ENCODE measurements at regions not wholly inside any gene's neighbourhood (a gene's known extent, or its start where the extent isn't known, plus 50 kb on each side); places are given as distances from the start of the nearest gene placed in this dataset.

GRCh38 chr7:55642266-55642665 lies 70.0 kb upstream of the VOPP1 start (continued):
- TF ChIP-seq, protein P1, sequence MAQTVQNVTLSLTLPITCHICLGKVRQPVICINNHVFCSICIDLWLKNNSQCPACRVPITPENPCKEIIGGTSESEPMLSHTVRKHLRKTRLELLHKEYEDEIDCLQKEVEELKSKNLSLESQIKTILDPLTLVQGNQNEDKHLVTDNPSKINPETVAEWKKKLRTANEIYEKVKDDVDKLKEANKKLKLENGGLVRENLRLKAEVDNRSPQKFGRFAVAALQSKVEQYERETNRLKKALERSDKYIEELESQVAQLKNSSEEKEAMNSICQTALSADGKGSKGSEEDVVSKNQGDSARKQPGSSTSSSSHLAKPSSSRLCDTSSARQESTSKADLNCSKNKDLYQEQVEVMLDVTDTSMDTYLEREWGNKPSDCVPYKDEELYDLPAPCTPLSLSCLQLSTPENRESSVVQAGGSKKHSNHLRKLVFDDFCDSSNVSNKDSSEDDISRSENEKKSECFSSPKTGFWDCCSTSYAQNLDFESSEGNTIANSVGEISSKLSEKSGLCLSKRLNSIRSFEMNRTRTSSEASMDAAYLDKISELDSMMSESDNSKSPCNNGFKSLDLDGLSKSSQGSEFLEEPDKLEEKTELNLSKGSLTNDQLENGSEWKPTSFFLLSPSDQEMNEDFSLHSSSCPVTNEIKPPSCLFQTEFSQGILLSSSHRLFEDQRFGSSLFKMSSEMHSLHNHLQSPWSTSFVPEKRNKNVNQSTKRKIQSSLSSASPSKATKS (CRISPR knock-in tag; IDR thresholded peaks at IDR 0.05): no peak
- TF ChIP-seq KAT8 (CRISPR knock-in tag; IDR thresholded peaks at IDR 0.05) (no peak), ZNF660 (CRISPR knock-in tag; IDR thresholded peaks at IDR 0.05; ENCODE audit: borderline replicate concordance, low read depth) (no peak)

DNA sequence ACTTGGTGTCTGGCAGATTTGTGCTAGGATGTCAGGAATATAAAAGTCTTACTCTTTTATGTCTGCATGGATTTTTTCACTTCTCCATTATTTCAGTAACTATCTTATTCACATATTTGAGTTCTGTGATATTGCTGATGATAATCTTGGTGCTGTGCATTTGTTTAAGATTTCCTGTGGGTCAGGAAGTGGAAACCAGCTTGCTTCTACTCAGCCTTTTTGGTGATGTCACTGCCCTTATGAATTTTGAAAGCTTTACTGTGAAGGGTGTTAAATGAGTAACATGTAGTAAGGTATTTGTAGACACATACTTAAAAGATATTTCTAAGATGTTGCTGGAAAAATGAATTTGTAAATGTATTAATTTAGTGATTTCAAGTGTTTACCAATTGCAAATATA lies 69.5 kb upstream of the VOPP1 start:
- POLR2A ChIA-PET: no interaction called here
- H3K9me3 ChIP-seq (ENCODE audit: low read length): peaks cover 4% of the 10 kb centered on the region; the same call in 1 of the 2 replicates
- no peak for ATAC-seq
- no peak for TF ChIP-seq ZNF552 (CRISPR knock-in tag; IDR thresholded peaks at IDR 0.05; ENCODE audit: borderline replicate concordance)
- TF ChIP-seq KDM2A (CRISPR knock-in tag; IDR thresholded peaks at IDR 0.05; ENCODE audit: borderline replicate concordance, low read depth): no peak
- TF ChIP-seq ZNF460 (CRISPR knock-in tag; IDR thresholded peaks at IDR 0.05; ENCODE audit: borderline replicate concordance): no peak
- TF ChIP-seq ZNF879 (CRISPR knock-in tag; IDR thresholded peaks at IDR 0.05): no peak
- TF ChIP-seq EZH2 (conservative IDR thresholded peaks at IDR 0.05; ENCODE audit: low read depth, low read length): no peak
- no peak for TF ChIP-seq ZNF652 (CRISPR knock-in tag; IDR thresholded peaks at IDR 0.05; ENCODE audit: borderline replicate concordance, low read depth)
- TF ChIP-seq RXRA (CRISPR knock-in tag; IDR thresholded peaks at IDR 0.05): no peak
- TF ChIP-seq ZNF253 (CRISPR knock-in tag; IDR thresholded peaks at IDR 0.05; ENCODE audit: borderline replicate concordance): no peak
- TF ChIP-seq, protein P2, sequence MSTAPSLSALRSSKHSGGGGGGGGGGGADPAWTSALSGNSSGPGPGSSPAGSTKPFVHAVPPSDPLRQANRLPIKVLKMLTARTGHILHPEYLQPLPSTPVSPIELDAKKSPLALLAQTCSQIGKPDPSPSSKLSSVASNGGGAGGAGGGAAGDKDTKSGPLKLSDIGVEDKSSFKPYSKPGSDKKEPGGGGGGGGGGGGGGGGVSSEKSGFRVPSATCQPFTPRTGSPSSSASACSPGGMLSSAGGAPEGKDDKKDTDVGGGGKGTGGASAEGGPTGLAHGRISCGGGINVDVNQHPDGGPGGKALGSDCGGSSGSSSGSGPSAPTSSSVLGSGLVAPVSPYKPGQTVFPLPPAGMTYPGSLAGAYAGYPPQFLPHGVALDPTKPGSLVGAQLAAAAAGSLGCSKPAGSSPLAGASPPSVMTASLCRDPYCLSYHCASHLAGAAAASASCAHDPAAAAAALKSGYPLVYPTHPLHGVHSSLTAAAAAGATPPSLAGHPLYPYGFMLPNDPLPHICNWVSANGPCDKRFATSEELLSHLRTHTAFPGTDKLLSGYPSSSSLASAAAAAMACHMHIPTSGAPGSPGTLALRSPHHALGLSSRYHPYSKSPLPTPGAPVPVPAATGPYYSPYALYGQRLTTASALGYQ (CRISPR knock-in tag; IDR thresholded peaks at IDR 0.05): no peak
- TF ChIP-seq YEATS2 (CRISPR knock-in tag; IDR thresholded peaks at IDR 0.05; ENCODE audit: borderline replicate concordance): no peak
- TF ChIP-seq, protein P3, sequence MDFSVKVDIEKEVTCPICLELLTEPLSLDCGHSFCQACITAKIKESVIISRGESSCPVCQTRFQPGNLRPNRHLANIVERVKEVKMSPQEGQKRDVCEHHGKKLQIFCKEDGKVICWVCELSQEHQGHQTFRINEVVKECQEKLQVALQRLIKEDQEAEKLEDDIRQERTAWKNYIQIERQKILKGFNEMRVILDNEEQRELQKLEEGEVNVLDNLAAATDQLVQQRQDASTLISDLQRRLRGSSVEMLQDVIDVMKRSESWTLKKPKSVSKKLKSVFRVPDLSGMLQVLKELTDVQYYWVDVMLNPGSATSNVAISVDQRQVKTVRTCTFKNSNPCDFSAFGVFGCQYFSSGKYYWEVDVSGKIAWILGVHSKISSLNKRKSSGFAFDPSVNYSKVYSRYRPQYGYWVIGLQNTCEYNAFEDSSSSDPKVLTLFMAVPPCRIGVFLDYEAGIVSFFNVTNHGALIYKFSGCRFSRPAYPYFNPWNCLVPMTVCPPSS (IDR thresholded peaks at IDR 0.05): no peak
- TF ChIP-seq ZNF564 (CRISPR knock-in tag; IDR thresholded peaks at IDR 0.05): no peak
- TF ChIP-seq, protein P4, sequence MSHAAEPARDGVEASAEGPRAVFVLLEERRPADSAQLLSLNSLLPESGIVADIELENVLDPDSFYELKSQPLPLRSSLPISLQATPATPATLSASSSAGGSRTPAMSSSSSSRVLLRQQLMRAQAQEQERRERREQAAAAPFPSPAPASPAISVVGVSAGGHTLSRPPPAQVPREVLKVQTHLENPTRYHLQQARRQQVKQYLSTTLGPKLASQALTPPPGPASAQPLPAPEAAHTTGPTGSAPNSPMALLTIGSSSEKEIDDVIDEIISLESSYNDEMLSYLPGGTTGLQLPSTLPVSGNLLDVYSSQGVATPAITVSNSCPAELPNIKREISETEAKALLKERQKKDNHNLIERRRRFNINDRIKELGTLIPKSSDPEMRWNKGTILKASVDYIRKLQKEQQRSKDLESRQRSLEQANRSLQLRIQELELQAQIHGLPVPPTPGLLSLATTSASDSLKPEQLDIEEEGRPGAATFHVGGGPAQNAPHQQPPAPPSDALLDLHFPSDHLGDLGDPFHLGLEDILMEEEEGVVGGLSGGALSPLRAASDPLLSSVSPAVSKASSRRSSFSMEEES (CRISPR knock-in tag; IDR thresholded peaks at IDR 0.05): no peak
- TF ChIP-seq ZBTB38 (CRISPR knock-in tag; IDR thresholded peaks at IDR 0.05): no peak
- no peak for TF ChIP-seq WIZ (CRISPR knock-in tag; IDR thresholded peaks at IDR 0.05)
- no peak for TF ChIP-seq SP2 (CRISPR knock-in tag; IDR thresholded peaks at IDR 0.05)

More for the DNA sequence above, 69.5 kb upstream of the VOPP1 start:
- H3K79me2 ChIP-seq (ENCODE audit: insufficient read depth, low read length): no peaks in the 10 kb centered on the region
- no peaks in the 10 kb centered on the region for H3K4me1 ChIP-seq (ENCODE audit: insufficient read depth, low read length)
- FAIRE-seq: no peak
- no peaks in the 10 kb centered on the region for H3K36me3 ChIP-seq (replicated peaks in 1 of 2; ENCODE audit: control insufficient read depth in 1 of 2, insufficient read depth in 2 of 2, low read length in 2 of 2)
- no peak for DNase-seq (ENCODE audit: low spot score)
- no peak overlapping the region for H2AFZ ChIP-seq (ENCODE audit: low read length)
- H4K20me1 ChIP-seq (ENCODE audit: insufficient read depth, low read length): no peaks in the 10 kb centered on the region
- BruUV-seq (replicated peaks): no TSS peak
- CTCF ChIA-PET (ENCODE audit: low intra/inter-chr PET ratio, low total read pairs): interaction anchor here (0.7 to 2.0 kb wide), 4 partner anchors 81 to 451 kb away, joined by 3 to 8 read pairs (median 6); partner anchors contain the start of genes NIPSNAP2 and PHKG1
- no peak overlapping the region for H3K4me2 ChIP-seq (ENCODE audit: low read depth, low read length)
- intact Hi-C loops (cut with micrococcal nuclease; ENCODE audit: unreplicated experiment): loop anchor here (1.0 to 2.0 kb wide), 4 partner anchors 81 to 451 kb away; partner anchors contain the start of gene NIPSNAP2
- no peak overlapping the region for H3K9ac ChIP-seq (ENCODE audit: insufficient read depth, low read depth, low read length)
- H3K27ac ChIP-seq (ENCODE audit: extremely low read length, insufficient read depth, low read length): no peak overlapping the region
- H3K4me3 ChIP-seq (replicated peaks in 1 of 3; ENCODE audit: insufficient read depth in 1 of 3, low read depth in 2 of 3, low read length in 3 of 3): no peak overlapping the region
- in situ Hi-C loops (cut with HindIII; ENCODE audit: extremely low pct_ligation_motif_present, low pct_unique_long_range_greater_than_20kb): loop anchor here (10.0 to 25.0 kb wide), 3 partner anchors 83 to 433 kb away; partner anchors contain the start of genes MRPS17 and NIPSNAP2
- H3K27me3 ChIP-seq (ENCODE audit: control insufficient read depth in 1 of 2, insufficient read depth in 2 of 2, low read length in 2 of 2): no peaks in the 10 kb centered on the region; a peak in 2 of 5 replicates
